Activated naive CD4-positive, alpha-beta T cell treated with anti-CD3 and anti-CD28 coated beads, Interleukin-2, amount 50 U/mL, for 24 hours (primary cell): ENCODE measurements at regions not wholly inside any gene's neighbourhood (a gene's known extent, or its start where the extent isn't known, plus 50 kb on each side); places are given as distances from the start of the nearest gene placed in this dataset.

ENCODE experiments used
- H3K27ac Mint-ChIP-seq: one replicate; pipeline ENCODE4 v1.8.0; 2021; ENCODE audit warnings: mild to moderate bottlenecking, mixed read lengths
- H3K27me3 Mint-ChIP-seq: one replicate; pipeline ENCODE4 v1.8.0; 2021; ENCODE audit warnings: mixed read lengths
- H3K36me3 Mint-ChIP-seq: one replicate; pipeline ENCODE4 v1.8.0; 2021; ENCODE audit warnings: mixed read lengths
- H3K4me1 Mint-ChIP-seq: one replicate; pipeline ENCODE4 v1.8.0; 2021; ENCODE audit warnings: mixed read lengths
- H3K4me3 Mint-ChIP-seq: one replicate; pipeline ENCODE4 v1.8.0; 2021; ENCODE audit warnings: mild to moderate bottlenecking, mixed read lengths
- H3K9me3 Mint-ChIP-seq: one replicate; pipeline ENCODE4 v1.8.0; 2021; ENCODE audit warnings: mixed read lengths

- H3K36me3 Mint-ChIP-seq, result peaks cover 2% of the 10 kb centered on the region
- H3K27ac Mint-ChIP-seq, result no peak overlapping the region
- no peak overlapping the region for H3K4me3 Mint-ChIP-seq
- H3K4me1 Mint-ChIP-seq, result no peaks in the 10 kb centered on the region
- H3K27me3 Mint-ChIP-seq, result no peaks in the 10 kb centered on the region
- H3K9me3 Mint-ChIP-seq, result no peaks in the 10 kb centered on the region
These were observed 79.4 kb upstream of the ACTRT2 start for GRCh38 chr1:2941907-2942306.

GRCh38 chr1:2942410-2942809, 78.9 kb upstream of the ACTRT2 start:
- Mint-ChIP-seq H3K9me3 (no peaks in the 10 kb centered on the region), H3K36me3 (peaks cover 2% of the 10 kb centered on the region), H3K4me3 (no peak overlapping the region), H3K4me1 (no peaks in the 10 kb centered on the region), H3K27me3 (peaks cover 3% of the 10 kb centered on the region), H3K27ac (no peak overlapping the region)

DNA sequence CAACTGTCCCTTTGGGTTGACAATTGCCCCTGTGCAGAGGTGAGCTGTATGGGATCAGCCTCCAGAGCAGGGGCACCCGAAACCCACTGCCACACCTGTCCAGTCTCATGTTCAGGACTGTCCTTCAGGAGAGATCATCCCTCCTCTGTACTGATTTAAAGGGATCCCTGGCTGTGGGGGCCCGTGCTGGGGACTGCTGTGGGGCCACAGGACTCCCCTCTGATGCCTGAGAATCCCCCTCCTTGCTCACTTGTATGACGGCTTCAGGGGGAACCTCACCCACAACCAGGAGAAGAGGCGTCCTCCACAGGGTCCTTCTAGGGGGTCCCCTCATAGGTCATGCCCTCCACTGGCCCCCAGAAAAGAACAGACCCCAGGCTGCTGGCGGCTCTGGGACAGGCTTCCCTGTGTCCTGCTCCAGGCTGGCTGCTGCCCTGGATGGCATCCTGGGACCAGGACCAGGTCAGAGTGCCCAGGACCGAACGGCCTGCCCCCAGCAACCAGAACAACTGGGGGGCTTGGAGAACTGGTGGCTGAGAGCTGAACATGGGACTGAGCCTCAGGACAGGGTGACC, 77.5 kb upstream of the ACTRT2 start:
- no peak overlapping the region for H3K4me3 Mint-ChIP-seq
- peaks cover 2% of the 10 kb centered on the region for H3K36me3 Mint-ChIP-seq
- no peaks in the 10 kb centered on the region for H3K4me1 Mint-ChIP-seq
- H3K9me3 Mint-ChIP-seq, result no peaks in the 10 kb centered on the region
- no peak overlapping the region for H3K27ac Mint-ChIP-seq
- peaks cover 3% of the 10 kb centered on the region for H3K27me3 Mint-ChIP-seq

- H3K9me3 Mint-ChIP-seq, result no peaks in the 10 kb centered on the region
- H3K36me3 Mint-ChIP-seq, result peaks cover 2% of the 10 kb centered on the region
- no peak overlapping the region for H3K4me3 Mint-ChIP-seq
- H3K4me1 Mint-ChIP-seq, result no peaks in the 10 kb centered on the region
- H3K27me3 Mint-ChIP-seq, result peaks cover 3% of the 10 kb centered on the region
- H3K27ac Mint-ChIP-seq, result no peak overlapping the region
These were observed 76.6 kb upstream of the ACTRT2 start for GRCh38 chr1:2944705-2945104.

GRCh38 chr1:2945821-2946231, 75.4 kb upstream of the ACTRT2 start:
- Mint-ChIP-seq H3K4me3 (no peak overlapping the region), H3K4me1 (no peaks in the 10 kb centered on the region), H3K9me3 (no peaks in the 10 kb centered on the region), H3K27me3 (peaks cover 3% of the 10 kb centered on the region), H3K36me3 (peaks cover 2% of the 10 kb centered on the region), H3K27ac (no peak overlapping the region)

- H3K4me1 Mint-ChIP-seq, result no peaks in the 10 kb centered on the region
- no peaks in the 10 kb centered on the region for H3K9me3 Mint-ChIP-seq
- H3K4me3 Mint-ChIP-seq, result no peak overlapping the region
- peaks cover 2% of the 10 kb centered on the region for H3K36me3 Mint-ChIP-seq
- H3K27me3 Mint-ChIP-seq, result peaks cover 3% of the 10 kb centered on the region
- no peak overlapping the region for H3K27ac Mint-ChIP-seq
These were observed 75.0 kb upstream of the ACTRT2 start for GRCh38 chr1:2946291-2946690.

DNA sequence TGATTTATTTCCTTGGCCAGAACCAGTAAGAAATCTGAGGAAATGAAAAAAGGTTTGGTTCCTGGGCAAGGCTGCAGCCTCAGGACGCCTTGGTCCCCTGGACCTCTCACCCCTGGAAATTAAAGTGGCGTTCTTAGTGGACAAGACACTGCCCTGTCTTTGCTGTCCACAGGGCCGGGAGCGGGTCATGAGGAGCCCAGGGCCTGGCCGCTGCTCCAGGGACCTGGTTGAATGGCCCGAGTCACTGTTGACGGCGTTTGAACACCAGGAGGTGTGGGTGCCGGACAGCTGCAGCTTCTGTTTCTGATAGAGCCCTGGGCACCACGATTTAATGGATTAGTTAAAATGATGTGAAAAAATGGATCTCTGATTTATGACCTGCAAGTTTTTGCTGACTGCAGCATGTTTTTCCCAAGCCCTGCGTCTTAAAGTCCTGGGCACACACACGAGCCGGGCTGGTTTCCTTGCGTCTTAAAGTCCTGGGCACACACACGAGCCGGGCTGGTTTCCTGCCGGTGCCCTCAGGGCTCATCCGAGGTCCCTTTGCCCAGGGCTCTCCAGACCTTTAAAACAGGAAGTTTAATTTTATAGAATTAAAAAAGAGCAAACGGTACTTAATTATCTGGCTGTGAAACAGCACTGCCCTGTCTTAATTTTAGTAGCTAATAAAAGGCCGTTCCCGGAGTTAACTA, 74.1 kb upstream of the ACTRT2 start:
- Mint-ChIP-seq H3K27ac (no peak overlapping the region), H3K27me3 (peaks cover 3% of the 10 kb centered on the region), H3K4me1 (no peaks in the 10 kb centered on the region), H3K9me3 (no peaks in the 10 kb centered on the region), H3K36me3 (no peaks in the 10 kb centered on the region), H3K4me3 (no peak overlapping the region)

DNA sequence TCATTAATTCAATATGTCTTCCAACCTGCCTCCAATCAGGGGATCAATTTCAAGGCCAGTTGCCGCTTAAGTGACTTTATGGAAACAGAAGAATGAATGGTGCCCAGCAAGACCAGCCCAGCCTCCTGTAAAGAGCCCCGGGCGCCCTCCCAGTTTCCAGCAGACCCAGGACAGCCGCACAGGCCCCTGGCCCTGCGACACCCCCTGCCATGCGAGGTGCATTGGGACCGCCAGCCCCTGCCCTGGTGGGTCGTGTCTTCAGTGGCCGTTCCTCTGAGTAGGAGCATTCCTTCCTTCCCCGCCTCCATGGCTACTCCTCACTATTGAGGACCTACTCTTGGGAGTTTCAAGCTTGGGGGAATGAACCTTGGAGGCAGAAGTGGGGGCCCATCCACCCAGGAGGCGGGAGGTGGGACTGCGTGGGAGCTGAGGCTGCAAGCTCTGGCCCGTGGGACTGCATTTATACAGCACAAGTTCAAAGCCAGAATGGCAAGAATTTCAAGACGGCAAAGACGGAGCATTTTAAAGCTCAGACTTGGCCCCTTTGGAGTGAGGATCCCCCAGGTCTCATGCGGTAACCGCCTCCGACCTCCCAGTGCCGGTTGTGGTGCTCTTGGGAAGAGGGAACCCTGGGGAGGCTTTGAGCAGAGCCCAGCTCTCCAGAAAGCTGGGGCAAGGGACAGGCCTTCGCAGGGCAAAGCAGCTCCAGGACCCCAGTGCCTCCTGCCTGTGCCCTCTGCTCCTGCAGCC, 73.1 kb upstream of the ACTRT2 start:
- Mint-ChIP-seq H3K27ac (no peak overlapping the region), H3K36me3 (peaks cover 1% of the 10 kb centered on the region), H3K4me3 (no peak overlapping the region), H3K4me1 (no peaks in the 10 kb centered on the region), H3K9me3 (peaks cover 3% of the 10 kb centered on the region), H3K27me3 (peaks cover 4% of the 10 kb centered on the region)

DNA sequence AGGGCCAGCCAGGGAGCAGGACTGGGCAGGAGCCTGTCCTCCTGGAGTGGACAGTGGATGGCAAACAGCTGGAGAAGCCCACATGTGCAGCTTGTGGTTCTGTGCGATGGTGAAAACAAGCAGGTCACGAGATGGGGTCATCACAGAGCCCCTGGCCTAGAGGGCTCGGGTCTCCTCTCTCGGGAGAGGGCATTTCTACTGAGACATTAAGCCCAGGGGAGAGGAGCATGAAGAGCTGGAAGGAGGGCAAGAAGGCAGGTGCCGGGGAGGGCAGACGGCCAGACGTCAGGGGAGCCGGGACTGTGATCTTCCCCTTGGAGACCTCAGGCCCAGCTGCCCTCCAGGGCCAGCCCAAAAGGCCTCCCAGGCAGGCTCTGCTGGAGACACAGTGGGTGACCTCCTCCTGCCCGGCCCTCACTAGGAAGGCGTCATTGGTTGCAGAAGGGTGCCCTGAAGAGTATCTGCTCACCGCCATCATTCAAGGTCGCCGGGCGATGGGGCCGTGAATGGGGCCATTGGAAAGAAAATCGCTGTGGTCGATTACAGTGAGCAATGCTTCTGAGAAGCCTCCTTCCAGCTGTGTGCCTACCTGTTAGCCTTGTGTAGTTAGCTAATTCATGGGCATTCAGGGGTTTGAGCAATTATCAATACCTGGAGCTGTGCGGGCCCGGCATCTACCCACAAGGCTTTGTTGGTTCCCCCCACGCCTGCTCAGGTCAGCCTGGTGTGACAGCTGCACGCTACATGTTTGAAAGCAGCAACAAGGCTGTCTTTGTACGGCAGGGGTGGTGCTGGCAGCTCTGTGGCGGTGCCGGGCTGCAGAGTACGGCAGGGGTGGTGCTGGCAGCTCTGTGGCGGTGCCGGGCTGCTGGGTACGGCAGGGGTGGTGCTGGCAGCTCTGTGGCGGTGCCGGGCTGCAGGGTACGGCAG, 72.3 kb upstream of the ACTRT2 start:
- Mint-ChIP-seq H3K4me3 (no peak overlapping the region), H3K4me1 (no peaks in the 10 kb centered on the region), H3K27ac (no peak overlapping the region), H3K27me3 (peaks cover 5% of the 10 kb centered on the region), H3K36me3 (peaks cover 2% of the 10 kb centered on the region), H3K9me3 (peaks cover 10% of the 10 kb centered on the region)

- peaks cover 18% of the 10 kb centered on the region for H3K9me3 Mint-ChIP-seq
- H3K36me3 Mint-ChIP-seq, result peaks cover 2% of the 10 kb centered on the region
- H3K4me3 Mint-ChIP-seq, result no peak overlapping the region
- H3K4me1 Mint-ChIP-seq, result no peaks in the 10 kb centered on the region
- H3K27ac Mint-ChIP-seq, result no peak overlapping the region
- H3K27me3 Mint-ChIP-seq, result peaks cover 5% of the 10 kb centered on the region
These were observed 71.0 kb upstream of the ACTRT2 start for GRCh38 chr1:2949966-2950925.

DNA sequence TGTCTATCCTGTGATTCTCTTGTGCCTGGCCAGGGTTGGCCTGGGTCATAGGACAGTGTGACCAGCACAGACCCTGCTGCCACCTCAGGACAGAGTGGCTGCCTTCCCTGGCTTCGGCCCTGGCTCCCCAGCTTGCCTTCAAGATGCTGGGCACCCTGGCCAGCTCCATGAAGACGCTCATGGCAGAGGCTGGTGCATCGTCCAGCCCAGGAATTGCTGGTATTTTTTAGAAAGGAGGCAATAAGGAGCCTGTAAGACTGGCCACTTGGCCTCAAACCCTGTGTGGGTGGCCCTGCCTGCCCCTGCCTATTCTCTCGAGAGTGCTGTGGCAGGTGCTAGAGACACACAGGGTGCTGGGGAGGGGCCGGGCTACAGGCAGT, 70.4 kb upstream of the ACTRT2 start:
- Mint-ChIP-seq H3K27me3 (peaks cover 5% of the 10 kb centered on the region), H3K9me3 (peaks cover 18% of the 10 kb centered on the region), H3K36me3 (peaks cover 2% of the 10 kb centered on the region), H3K27ac (no peak overlapping the region), H3K4me3 (no peak overlapping the region), H3K4me1 (no peaks in the 10 kb centered on the region)

DNA sequence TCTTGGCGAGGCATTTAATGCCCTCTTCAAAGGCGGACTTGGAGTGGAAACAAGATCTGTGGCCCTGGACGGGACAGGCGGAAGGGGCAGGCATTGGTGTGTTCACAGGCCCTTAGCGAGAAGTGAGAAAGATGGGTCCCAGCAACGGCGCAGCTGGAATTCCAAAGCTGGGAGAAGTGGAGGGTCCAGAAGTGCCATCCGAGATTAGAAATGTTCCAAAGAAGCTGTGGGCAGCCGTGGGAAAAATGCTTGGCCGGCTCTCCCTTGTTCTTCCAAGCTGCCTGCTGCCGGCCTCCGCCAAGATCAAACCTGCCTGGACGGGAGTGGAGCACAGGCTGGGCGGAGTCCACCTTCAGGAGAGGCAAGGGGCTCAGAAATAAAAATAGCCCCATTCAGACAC, 69.4 kb upstream of the ACTRT2 start:
- Mint-ChIP-seq H3K27me3 (peaks cover 5% of the 10 kb centered on the region), H3K27ac (no peak overlapping the region), H3K9me3 (peaks cover 21% of the 10 kb centered on the region), H3K4me3 (no peak overlapping the region), H3K4me1 (no peaks in the 10 kb centered on the region), H3K36me3 (peaks cover 2% of the 10 kb centered on the region)

GRCh38 chr1:2952371-2952770, 68.9 kb upstream of the ACTRT2 start:
- H3K9me3 Mint-ChIP-seq, result peaks cover 23% of the 10 kb centered on the region
- no peak overlapping the region for H3K27ac Mint-ChIP-seq
- H3K4me1 Mint-ChIP-seq, result no peaks in the 10 kb centered on the region
- H3K36me3 Mint-ChIP-seq, result peaks cover 2% of the 10 kb centered on the region
- no peak overlapping the region for H3K4me3 Mint-ChIP-seq
- peaks cover 1% of the 10 kb centered on the region for H3K27me3 Mint-ChIP-seq

GRCh38 chr1:2952992-2953391, 68.3 kb upstream of the ACTRT2 start:
- no peak overlapping the region for H3K4me3 Mint-ChIP-seq
- peaks cover 23% of the 10 kb centered on the region for H3K9me3 Mint-ChIP-seq
- peaks cover 4% of the 10 kb centered on the region for H3K36me3 Mint-ChIP-seq
- H3K27ac Mint-ChIP-seq, result no peak overlapping the region
- H3K27me3 Mint-ChIP-seq, result peaks cover 1% of the 10 kb centered on the region
- H3K4me1 Mint-ChIP-seq, result no peaks in the 10 kb centered on the region
